B cell (primary cell): ENCODE measurements at regions not wholly inside any gene's neighbourhood (a gene's known extent, or its start where the extent isn't known, plus 50 kb on each side); places are given as distances from the start of the nearest gene placed in this dataset.

ENCODE experiments used
- EZH2 ChIP-seq: IDR thresholded peaks from 2 replicates; pipeline ENCODE4 v1.6.1; 2012; ENCODE audit warnings: borderline replicate concordance, low read depth, mild to moderate bottlenecking, moderate library complexity, low read length; ENCODE audit not compliant: insufficient read depth, poor library complexity, severe bottlenecking
- TF ChIP-seq, protein P1 (sequence below): fragments of 200-600 bp; IDR thresholded peaks from one replicate; pipeline ENCODE4 v1.8.0; 2022; ENCODE audit warnings: antibody characterized with exemption, mild to moderate bottlenecking

DNA sequence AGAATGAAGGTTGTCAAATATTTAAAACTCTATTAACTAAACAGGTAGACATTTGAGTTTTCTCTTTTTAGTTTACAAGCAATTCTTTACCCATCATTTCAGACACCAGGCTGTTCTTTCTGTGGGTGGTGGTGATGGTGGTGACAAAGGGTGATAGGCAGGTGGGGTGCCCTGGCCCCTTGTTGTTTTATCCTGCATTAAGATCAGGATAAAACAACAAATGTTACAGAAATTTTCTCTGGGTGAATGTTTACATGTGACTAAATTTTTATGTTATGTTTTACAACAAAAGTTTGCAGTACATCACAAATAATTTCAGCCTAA lies 85.9 kb upstream of the MDM1 start:
- TF ChIP-seq, protein P1, sequence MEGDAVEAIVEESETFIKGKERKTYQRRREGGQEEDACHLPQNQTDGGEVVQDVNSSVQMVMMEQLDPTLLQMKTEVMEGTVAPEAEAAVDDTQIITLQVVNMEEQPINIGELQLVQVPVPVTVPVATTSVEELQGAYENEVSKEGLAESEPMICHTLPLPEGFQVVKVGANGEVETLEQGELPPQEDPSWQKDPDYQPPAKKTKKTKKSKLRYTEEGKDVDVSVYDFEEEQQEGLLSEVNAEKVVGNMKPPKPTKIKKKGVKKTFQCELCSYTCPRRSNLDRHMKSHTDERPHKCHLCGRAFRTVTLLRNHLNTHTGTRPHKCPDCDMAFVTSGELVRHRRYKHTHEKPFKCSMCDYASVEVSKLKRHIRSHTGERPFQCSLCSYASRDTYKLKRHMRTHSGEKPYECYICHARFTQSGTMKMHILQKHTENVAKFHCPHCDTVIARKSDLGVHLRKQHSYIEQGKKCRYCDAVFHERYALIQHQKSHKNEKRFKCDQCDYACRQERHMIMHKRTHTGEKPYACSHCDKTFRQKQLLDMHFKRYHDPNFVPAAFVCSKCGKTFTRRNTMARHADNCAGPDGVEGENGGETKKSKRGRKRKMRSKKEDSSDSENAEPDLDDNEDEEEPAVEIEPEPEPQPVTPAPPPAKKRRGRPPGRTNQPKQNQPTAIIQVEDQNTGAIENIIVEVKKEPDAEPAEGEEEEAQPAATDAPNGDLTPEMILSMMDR = no peak
- TF ChIP-seq EZH2 = no peak
